Transverse colon (tissue), 4 donors: ENCODE measurements at regions not wholly inside any gene's neighbourhood (a gene's known extent, or its start where the extent isn't known, plus 50 kb on each side); places are given as distances from the start of the nearest gene placed in this dataset.

Experiments used
- DNase-seq: peaks from one replicate; pipeline ENCODE4 v3.0.0-alpha.2; 2019
- H3K27ac ChIP-seq, 4 donors: fragments of 200-600 bp; sonication (generic); 2 replicates each; pipeline ENCODE4 v1.5.1; 2016 to 2018; ENCODE audit warnings: inconsistent platforms in 4 of 4
- H3K27me3 ChIP-seq: fragments of 200-600 bp; sonication (generic); 2 replicates; pipeline ENCODE4 v1.5.1; 2017; ENCODE audit warnings: inconsistent platforms
- H3K36me3 ChIP-seq, 4 donors: fragments of 200-600 bp; sonication (generic); 2 replicates each; pipeline ENCODE4 v1.5.1; 2017 to 2019; ENCODE audit warnings: inconsistent platforms in 4 of 4
- H3K4me1 ChIP-seq, 4 donors: fragments of 200-600 bp; sonication (generic); 2 replicates each; pipeline ENCODE4 v1.5.1; 2017 to 2020; ENCODE audit warnings: inconsistent platforms in 4 of 4
- H3K4me3 ChIP-seq, 4 donors: fragments of 200-600 bp; sonication (generic); 1 replicate in 1 of 4; 2 replicates in 3 of 4; pipeline versions ENCODE4 v1.5.1 to v1.6.1; 2017 to 2019; ENCODE audit warnings: inconsistent platforms in 4 of 4
- H3K9me3 ChIP-seq, 2 donors: fragments of 200-600 bp; sonication (generic); 2 replicates each; pipeline ENCODE4 v1.5.1; 2017 to 2019; ENCODE audit warnings: inconsistent platforms in 2 of 2
- EP300 ChIP-seq: sonication (generic); formaldehyde crosslinking; IDR thresholded peaks from one replicate; pipeline ENCODE4 v1.6.1; 2017; ENCODE audit warnings: antibody characterized with exemption, low read depth
- POLR2A ChIP-seq: fragments of 450-650 bp; IDR thresholded peaks from one replicate; pipeline ENCODE4 v1.6.1; 2016; ENCODE audit warnings: antibody characterized with exemption, mild to moderate bottlenecking, moderate library complexity
- POLR2AphosphoS5 ChIP-seq, 3 donors: sonication (generic); formaldehyde crosslinking; IDR thresholded peaks; one replicate each; pipeline ENCODE4 v1.6.1; 2016; ENCODE audit warnings: antibody characterized with exemption in 3 of 3
- WGBS, 2 donors: methylation state at CpG; one replicate each; pipeline ENCODE4 v1.1.5; 2018; ENCODE audit warnings: low coverage in 1 of 2; 5-methylcytosine and 5-hydroxymethylcytosine counted together
- in situ Hi-C, 4 donors: fragments of 200-750 bp; cut with MboI; loops; one replicate each; pipeline versions ENCODE4 v1.15.0 to v1.15.1; 2017; ENCODE audit warnings: low sequenced_read_pairs in 3 of 4, low pct_ligation_motif_present in 1 of 4, low pct_unique_long_range_greater_than_20kb in 1 of 4
- intact Hi-C: fragments of 100-400 bp; cut with DNase I; formaldehyde crosslinking; loops from one replicate; pipeline ENCODE4 v1.15.1; 2023; ENCODE audit warnings: low total_unique reads
- TF ChIP-seq, protein P1 (sequence below), 5 experiments: fragments of 200-600 bp in 3 of 5; fragments of 450-650 bp in 2 of 5; sonication (generic) in 3 of 5; IDR thresholded peaks; 1 replicate in 2 of 5; 2 replicates in 3 of 5; pipeline ENCODE4 v1.5.1; 2016 to 2017; ENCODE audit warnings: antibody characterized with exemption in 5 of 5, inconsistent platforms in 3 of 5, mild to moderate bottlenecking in 2 of 5, moderate library complexity in 1 of 5

- H3K36me3 ChIP-seq: no peaks in the 10 kb centered on the region
- WGBS, 2 donors: 77 to 82% methylated on average over 5 of the region's 5 CpGs
- H3K27ac ChIP-seq: no peak overlapping the region
- TF ChIP-seq, protein P1, sequence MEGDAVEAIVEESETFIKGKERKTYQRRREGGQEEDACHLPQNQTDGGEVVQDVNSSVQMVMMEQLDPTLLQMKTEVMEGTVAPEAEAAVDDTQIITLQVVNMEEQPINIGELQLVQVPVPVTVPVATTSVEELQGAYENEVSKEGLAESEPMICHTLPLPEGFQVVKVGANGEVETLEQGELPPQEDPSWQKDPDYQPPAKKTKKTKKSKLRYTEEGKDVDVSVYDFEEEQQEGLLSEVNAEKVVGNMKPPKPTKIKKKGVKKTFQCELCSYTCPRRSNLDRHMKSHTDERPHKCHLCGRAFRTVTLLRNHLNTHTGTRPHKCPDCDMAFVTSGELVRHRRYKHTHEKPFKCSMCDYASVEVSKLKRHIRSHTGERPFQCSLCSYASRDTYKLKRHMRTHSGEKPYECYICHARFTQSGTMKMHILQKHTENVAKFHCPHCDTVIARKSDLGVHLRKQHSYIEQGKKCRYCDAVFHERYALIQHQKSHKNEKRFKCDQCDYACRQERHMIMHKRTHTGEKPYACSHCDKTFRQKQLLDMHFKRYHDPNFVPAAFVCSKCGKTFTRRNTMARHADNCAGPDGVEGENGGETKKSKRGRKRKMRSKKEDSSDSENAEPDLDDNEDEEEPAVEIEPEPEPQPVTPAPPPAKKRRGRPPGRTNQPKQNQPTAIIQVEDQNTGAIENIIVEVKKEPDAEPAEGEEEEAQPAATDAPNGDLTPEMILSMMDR (IDR thresholded peaks at IDR 0.05): no peak
- TF ChIP-seq POLR2A: no peak
- TF ChIP-seq EP300: no peak
- TF ChIP-seq POLR2AphosphoS5 (IDR thresholded peaks at IDR 0.05): no peak
- no peak for DNase-seq
- no peak overlapping the region for H3K4me3 ChIP-seq
- in situ Hi-C loops (no loop called here), intact Hi-C loops (no loop called here)
- no peaks in the 10 kb centered on the region for H3K4me1 ChIP-seq
- H3K9me3 ChIP-seq: no peaks in the 10 kb centered on the region
- H3K27me3 ChIP-seq: no peaks in the 10 kb centered on the region
Measured at GRCh38 chr14:87391066-87391465, 601.9 kb downstream of the GALC start.

GRCh38 chr14:87388946-87389345, 604.0 kb downstream of the GALC start:
- no peak for DNase-seq
- H3K27ac ChIP-seq: no peak overlapping the region
- H3K4me1 ChIP-seq: no peaks in the 10 kb centered on the region
- no peak for TF ChIP-seq EP300
- TF ChIP-seq POLR2A: no peak
- TF ChIP-seq, protein P1 (IDR thresholded peaks at IDR 0.05): no peak
- TF ChIP-seq POLR2AphosphoS5 (IDR thresholded peaks at IDR 0.05): no peak
- H3K36me3 ChIP-seq: no peaks in the 10 kb centered on the region
- H3K9me3 ChIP-seq: no peaks in the 10 kb centered on the region
- in situ Hi-C loops: no loop called here
- H3K27me3 ChIP-seq: no peaks in the 10 kb centered on the region
- no peak overlapping the region for H3K4me3 ChIP-seq
- intact Hi-C loops: no loop called here

- H3K4me1 ChIP-seq: no peaks in the 10 kb centered on the region
- intact Hi-C loops: no loop called here
- no peak overlapping the region for H3K27ac ChIP-seq
- TF ChIP-seq POLR2A (no peak), EP300 (no peak), POLR2AphosphoS5 (IDR thresholded peaks at IDR 0.05) (no peak)
- TF ChIP-seq, protein P1 (IDR thresholded peaks at IDR 0.05): no peak
- no peaks in the 10 kb centered on the region for H3K36me3 ChIP-seq
- no peak for DNase-seq
- 60 to 82% methylated on average over 5 to 6 of the region's 6 CpGs for WGBS, 2 donors
- H3K27me3 ChIP-seq: no peaks in the 10 kb centered on the region
- in situ Hi-C loops: no loop called here
- no peaks in the 10 kb centered on the region for H3K9me3 ChIP-seq
- H3K4me3 ChIP-seq: no peak overlapping the region
Measured at GRCh38 chr14:87387806-87388205, 605.2 kb downstream of the GALC start.

DNA sequence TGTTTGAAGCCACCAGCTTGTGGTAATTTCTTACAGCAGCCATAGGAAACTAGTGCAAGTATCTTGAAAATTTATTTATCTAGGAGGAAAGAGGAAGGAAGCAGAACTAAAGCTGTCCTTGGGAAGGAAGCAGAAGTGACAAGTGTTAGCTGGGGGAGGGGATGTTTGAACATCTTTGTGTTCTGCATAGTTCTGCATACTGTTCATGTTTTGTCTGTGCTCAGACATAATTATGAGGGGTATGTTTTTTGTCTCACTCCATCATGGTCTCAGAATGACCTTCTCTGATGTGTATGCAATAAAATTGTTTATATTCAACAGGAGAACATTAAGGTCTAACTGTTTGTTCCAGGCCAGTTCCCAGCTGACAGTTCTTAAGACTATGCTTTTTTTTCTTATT, 606.5 kb downstream of the GALC start:
- Histone ChIP-seq H3K4me3 (no peak overlapping the region), H3K27ac (no peak overlapping the region), H3K9me3 (no peaks in the 10 kb centered on the region), H3K4me1 (no peaks in the 10 kb centered on the region), H3K27me3 (no peaks in the 10 kb centered on the region), H3K36me3 (no peaks in the 10 kb centered on the region)
- TF ChIP-seq, protein P1 (IDR thresholded peaks at IDR 0.05): no peak
- peak in 1 of 3 donors; percentile 43 for TF ChIP-seq POLR2AphosphoS5 (IDR thresholded peaks at IDR 0.05)
- no peak for DNase-seq
- in situ Hi-C loops: no loop called here
- intact Hi-C loops: no loop called here
